Neural crest cell (in vitro differentiated cells): ENCODE measurements at regions not wholly inside any gene's neighbourhood (a gene's known extent, or its start where the extent isn't known, plus 50 kb on each side); places are given as distances from the start of the nearest gene placed in this dataset.

ENCODE experiments used
- DNase-seq: peaks from one replicate; pipeline ENCODE4 v3.0.0; 2021; ENCODE audit warnings: low read depth, mixed read lengths, low spot score
- H3K27ac Mint-ChIP-seq: one replicate; pipeline ENCODE4 v1.8.0; 2021; ENCODE audit warnings: mild to moderate bottlenecking, mixed read lengths; ENCODE audit not compliant: unreplicated experiment
- H3K27me3 Mint-ChIP-seq: 2 replicates; pipeline ENCODE4 v1.8.0; 2021; ENCODE audit warnings: low read depth, mild to moderate bottlenecking, mixed read lengths
- H3K36me3 Mint-ChIP-seq: 2 replicates; pipeline ENCODE4 v1.8.0; 2021; ENCODE audit warnings: low read depth, mild to moderate bottlenecking, mixed read lengths
- H3K4me1 Mint-ChIP-seq: 2 replicates; pipeline ENCODE4 v1.8.0; 2021; ENCODE audit warnings: mixed read lengths
- H3K4me3 Mint-ChIP-seq: one replicate; pipeline ENCODE4 v1.8.0; 2021; ENCODE audit warnings: mild to moderate bottlenecking, mixed read lengths
- H3K9me3 Mint-ChIP-seq: 2 replicates; pipeline ENCODE4 v1.8.0; 2021; ENCODE audit warnings: mixed read lengths
- TF ChIP-seq, protein P1 (sequence below): fragments of 200-600 bp; sonication (generic); conservative IDR thresholded peaks from 2 replicates; pipeline ENCODE4 v1.5.0; 2021; ENCODE audit warnings: antibody characterized with exemption, mild to moderate bottlenecking

GRCh38 chr1:164228928-164229327 is 330.1 kb upstream of the PBX1 start:
- TF ChIP-seq, protein P1, sequence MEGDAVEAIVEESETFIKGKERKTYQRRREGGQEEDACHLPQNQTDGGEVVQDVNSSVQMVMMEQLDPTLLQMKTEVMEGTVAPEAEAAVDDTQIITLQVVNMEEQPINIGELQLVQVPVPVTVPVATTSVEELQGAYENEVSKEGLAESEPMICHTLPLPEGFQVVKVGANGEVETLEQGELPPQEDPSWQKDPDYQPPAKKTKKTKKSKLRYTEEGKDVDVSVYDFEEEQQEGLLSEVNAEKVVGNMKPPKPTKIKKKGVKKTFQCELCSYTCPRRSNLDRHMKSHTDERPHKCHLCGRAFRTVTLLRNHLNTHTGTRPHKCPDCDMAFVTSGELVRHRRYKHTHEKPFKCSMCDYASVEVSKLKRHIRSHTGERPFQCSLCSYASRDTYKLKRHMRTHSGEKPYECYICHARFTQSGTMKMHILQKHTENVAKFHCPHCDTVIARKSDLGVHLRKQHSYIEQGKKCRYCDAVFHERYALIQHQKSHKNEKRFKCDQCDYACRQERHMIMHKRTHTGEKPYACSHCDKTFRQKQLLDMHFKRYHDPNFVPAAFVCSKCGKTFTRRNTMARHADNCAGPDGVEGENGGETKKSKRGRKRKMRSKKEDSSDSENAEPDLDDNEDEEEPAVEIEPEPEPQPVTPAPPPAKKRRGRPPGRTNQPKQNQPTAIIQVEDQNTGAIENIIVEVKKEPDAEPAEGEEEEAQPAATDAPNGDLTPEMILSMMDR, result no peak
- no peak for DNase-seq
- no peaks in the 10 kb centered on the region for H3K4me1 Mint-ChIP-seq
- H3K36me3 Mint-ChIP-seq, result no peaks in the 10 kb centered on the region
- no peak overlapping the region for H3K27ac Mint-ChIP-seq
- H3K4me3 Mint-ChIP-seq, result no peak overlapping the region
- peaks cover 3% of the 10 kb centered on the region for H3K9me3 Mint-ChIP-seq
- H3K27me3 Mint-ChIP-seq, result no peaks in the 10 kb centered on the region

DNA sequence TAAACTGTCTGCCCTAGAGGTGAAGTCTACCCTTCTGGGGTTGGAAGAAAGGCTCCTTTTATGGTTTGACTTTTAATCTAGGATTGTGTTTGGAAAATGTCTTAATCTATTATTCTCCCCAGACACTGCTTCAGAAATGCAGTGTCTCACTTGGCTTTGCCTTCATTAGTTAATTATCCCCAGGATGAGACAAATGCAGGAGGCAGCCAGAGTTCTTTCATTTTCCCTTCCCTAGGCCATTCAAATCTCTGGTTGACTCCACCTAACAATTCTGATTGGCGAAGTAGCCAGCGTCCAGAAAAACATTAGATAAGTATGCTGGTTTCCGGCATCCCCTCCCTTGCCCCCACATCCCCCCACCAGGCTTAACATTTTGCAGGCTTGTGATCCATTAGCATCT is 325.8 kb upstream of the PBX1 start:
- no peaks in the 10 kb centered on the region for H3K4me1 Mint-ChIP-seq
- TF ChIP-seq, protein P1, result no peak
- peaks cover 5% of the 10 kb centered on the region for H3K9me3 Mint-ChIP-seq
- no peak overlapping the region for H3K4me3 Mint-ChIP-seq
- H3K27me3 Mint-ChIP-seq, result no peaks in the 10 kb centered on the region
- no peak overlapping the region for H3K27ac Mint-ChIP-seq
- H3K36me3 Mint-ChIP-seq, result peaks cover 2% of the 10 kb centered on the region
- no peak for DNase-seq

GRCh38 chr1:164240081-164240480 is 318.9 kb upstream of the PBX1 start:
- H3K36me3 Mint-ChIP-seq, result no peaks in the 10 kb centered on the region
- no peak overlapping the region for H3K4me3 Mint-ChIP-seq
- peaks cover 3% of the 10 kb centered on the region for H3K9me3 Mint-ChIP-seq
- no peak for DNase-seq
- no peaks in the 10 kb centered on the region for H3K27me3 Mint-ChIP-seq
- no peak overlapping the region for H3K27ac Mint-ChIP-seq
- TF ChIP-seq, protein P1, result no peak
- no peaks in the 10 kb centered on the region for H3K4me1 Mint-ChIP-seq

- TF ChIP-seq, protein P1, result no peak
- DNase-seq, result no peak
- Mint-ChIP-seq H3K27ac (no peak overlapping the region), H3K4me1 (no peaks in the 10 kb centered on the region), H3K27me3 (no peaks in the 10 kb centered on the region), H3K4me3 (no peak overlapping the region), H3K36me3 (no peaks in the 10 kb centered on the region), H3K9me3 (peaks cover 4% of the 10 kb centered on the region)
These were observed 308.6 kb upstream of the PBX1 start for GRCh38 chr1:164250365-164250764.

DNA sequence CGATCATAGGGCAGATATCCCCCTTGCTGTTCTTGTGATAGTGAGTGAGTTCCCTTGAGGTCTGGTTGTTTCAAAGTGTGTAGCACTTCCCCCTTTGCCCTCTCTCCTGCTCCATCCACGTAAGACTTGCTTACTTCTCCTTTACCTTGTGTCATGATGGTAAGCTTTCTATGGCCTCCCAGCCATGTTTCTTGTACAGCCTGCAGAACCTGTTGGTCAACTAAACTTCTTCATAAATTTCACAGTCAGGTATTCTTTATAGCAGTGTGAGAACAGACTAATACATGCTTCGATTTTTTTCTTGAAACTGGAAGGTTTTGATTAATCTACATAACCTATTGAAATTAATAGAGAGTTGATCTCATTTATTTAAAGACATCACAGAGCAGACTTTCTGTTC is 302.5 kb upstream of the PBX1 start:
- Mint-ChIP-seq H3K4me1 (no peaks in the 10 kb centered on the region), H3K27me3 (no peaks in the 10 kb centered on the region), H3K4me3 (no peak overlapping the region), H3K36me3 (no peaks in the 10 kb centered on the region), H3K9me3 (no peaks in the 10 kb centered on the region), H3K27ac (no peak overlapping the region)
- DNase-seq, result no peak
- TF ChIP-seq, protein P1, result no peak
